GM12878 (cell line): ENCODE measurements at regions not wholly inside any gene's neighbourhood (a gene's known extent, or its start where the extent isn't known, plus 50 kb on each side); places are given as distances from the start of the nearest gene placed in this dataset.

Source experiments
- CHD2 ChIP-seq: IDR thresholded peaks from 2 replicates; pipeline ENCODE4 v1.6.1; 2011; ENCODE audit warnings: low read depth, low read length, improper control_type of control experiment, borderline replicate concordance
- CTCF ChIP-seq, 3 experiments: IDR thresholded peaks in 2 of 3; conservative IDR thresholded peaks in 1 of 3; 2 replicates each; pipeline ENCODE4 v1.5.1; 2011; ENCODE audit warnings: low read depth in 3 of 3, low read length in 3 of 3, mild to moderate bottlenecking in 3 of 3, control low read depth in 2 of 3, moderate library complexity in 2 of 3, inconsistent platforms in 1 of 3, mixed read lengths in 1 of 3; ENCODE audit not compliant: control insufficient read depth in 2 of 3, insufficient read depth in 1 of 3; ENCODE audit errors: extremely low read depth in 1 of 3
- GABPA ChIP-seq: IDR thresholded peaks from 2 replicates; pipeline ENCODE4 v1.6.1; 2014; ENCODE audit warnings: antibody characterized with exemption, low read depth, mild to moderate bottlenecking, inconsistent platforms
- JUNB ChIP-seq: IDR thresholded peaks from 2 replicates; pipeline ENCODE4 v1.6.1; 2016; ENCODE audit warnings: antibody characterized with exemption, mild to moderate bottlenecking
- POLR2AphosphoS5 ChIP-seq: IDR thresholded peaks from 2 replicates; pipeline ENCODE4 v1.6.1; 2011; ENCODE audit warnings: mild to moderate bottlenecking, low read length, inconsistent platforms
- USF1 ChIP-seq: IDR thresholded peaks from 2 replicates; pipeline ENCODE4 v1.6.1; 2011; ENCODE audit warnings: borderline replicate concordance, low read depth, mild to moderate bottlenecking, moderate library complexity, mixed read lengths, low read length; ENCODE audit not compliant: insufficient read depth; ENCODE audit errors: extremely low read length
- YY1 ChIP-seq: IDR thresholded peaks from 2 replicates; pipeline ENCODE4 v1.6.1; 2011; ENCODE audit warnings: low read depth, mild to moderate bottlenecking, low read length
- ZBTB33 ChIP-seq: fragments of 450-650 bp; IDR thresholded peaks from 2 replicates; pipeline ENCODE4 v1.6.1; 2017; ENCODE audit warnings: mild to moderate bottlenecking

GRCh38 chr10:91032611-91033206, 111.8 kb upstream of the ANKRD1 start:
- TF ChIP-seq CTCF (IDR thresholded peaks at IDR 0.05 in 2 of 3, conservative IDR thresholded peaks at IDR 0.05 in 1 of 3; ENCODE audit: control insufficient read depth in 2 of 3, extremely low read depth in 1 of 3, insufficient read depth in 1 of 3, low read depth in 3 of 3, low read length in 3 of 3) (no peak), GABPA (no peak), YY1 (no peak), JUNB (no peak), USF1 (no peak), POLR2AphosphoS5 (no peak), ZBTB33 (no peak), CHD2 (no peak)
